NB4 (cell line): ENCODE measurements at regions not wholly inside any gene's neighbourhood (a gene's known extent, or its start where the extent isn't known, plus 50 kb on each side); places are given as distances from the start of the nearest gene placed in this dataset.
"Not testable (repeated sequence)": the region's sequence is repeated elsewhere in the genome, so short reads cannot be mapped to it uniquely, and the experiment has no call there.

ENCODE experiments used
- MAX ChIP-seq: IDR thresholded peaks from 2 replicates; pipeline ENCODE4 v1.6.1; 2011; ENCODE audit warnings: low read depth, low read length
- MYC ChIP-seq: IDR thresholded peaks from 2 replicates; pipeline ENCODE4 v1.6.1; 2011; ENCODE audit warnings: low read depth, low read length
- POLR2A ChIP-seq: IDR thresholded peaks from 2 replicates; pipeline ENCODE4 v1.6.1; 2011; ENCODE audit warnings: mild to moderate bottlenecking; ENCODE audit not compliant: insufficient read length; ENCODE audit errors: extremely low read depth
- TF ChIP-seq, protein P1 (sequence below): IDR thresholded peaks from one replicate; pipeline ENCODE4 v1.5.1; 2012; ENCODE audit warnings: low read depth, low read length

DNA sequence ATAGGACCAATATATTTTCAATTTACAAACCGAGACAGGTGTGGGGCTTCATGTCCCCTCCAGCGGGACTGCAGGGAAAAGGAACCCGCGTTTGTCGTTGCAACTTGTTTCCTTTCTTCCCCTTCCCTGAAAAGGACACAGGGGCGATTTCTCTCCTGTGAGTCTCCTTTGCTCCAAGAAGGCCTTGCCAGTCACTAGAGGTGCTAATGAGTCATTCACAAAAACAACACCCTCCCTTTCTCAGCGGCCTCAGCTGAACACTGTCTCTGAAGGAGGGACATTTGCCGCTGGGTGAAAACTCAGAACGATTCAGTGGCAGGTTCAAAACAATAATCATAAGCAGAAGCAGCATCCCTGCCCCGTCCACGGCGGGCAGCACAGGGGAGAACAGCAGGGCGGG lies 359.7 kb downstream of the TEX29 start:
- TF ChIP-seq, protein P1, sequence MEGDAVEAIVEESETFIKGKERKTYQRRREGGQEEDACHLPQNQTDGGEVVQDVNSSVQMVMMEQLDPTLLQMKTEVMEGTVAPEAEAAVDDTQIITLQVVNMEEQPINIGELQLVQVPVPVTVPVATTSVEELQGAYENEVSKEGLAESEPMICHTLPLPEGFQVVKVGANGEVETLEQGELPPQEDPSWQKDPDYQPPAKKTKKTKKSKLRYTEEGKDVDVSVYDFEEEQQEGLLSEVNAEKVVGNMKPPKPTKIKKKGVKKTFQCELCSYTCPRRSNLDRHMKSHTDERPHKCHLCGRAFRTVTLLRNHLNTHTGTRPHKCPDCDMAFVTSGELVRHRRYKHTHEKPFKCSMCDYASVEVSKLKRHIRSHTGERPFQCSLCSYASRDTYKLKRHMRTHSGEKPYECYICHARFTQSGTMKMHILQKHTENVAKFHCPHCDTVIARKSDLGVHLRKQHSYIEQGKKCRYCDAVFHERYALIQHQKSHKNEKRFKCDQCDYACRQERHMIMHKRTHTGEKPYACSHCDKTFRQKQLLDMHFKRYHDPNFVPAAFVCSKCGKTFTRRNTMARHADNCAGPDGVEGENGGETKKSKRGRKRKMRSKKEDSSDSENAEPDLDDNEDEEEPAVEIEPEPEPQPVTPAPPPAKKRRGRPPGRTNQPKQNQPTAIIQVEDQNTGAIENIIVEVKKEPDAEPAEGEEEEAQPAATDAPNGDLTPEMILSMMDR = not testable (repeated sequence)
- not testable (repeated sequence) for TF ChIP-seq MAX, POLR2A, MYC
